ENCODE measurements at regions not wholly inside any gene's neighbourhood (a gene's known extent, or its start where the extent isn't known, plus 50 kb on each side); places are given as distances from the start of the nearest gene placed in this dataset.

GRCh38 chr6:131362070-131362469 lies 211.0 kb upstream of the ARG1 start:
- TF ChIP-seq, protein P1, sequence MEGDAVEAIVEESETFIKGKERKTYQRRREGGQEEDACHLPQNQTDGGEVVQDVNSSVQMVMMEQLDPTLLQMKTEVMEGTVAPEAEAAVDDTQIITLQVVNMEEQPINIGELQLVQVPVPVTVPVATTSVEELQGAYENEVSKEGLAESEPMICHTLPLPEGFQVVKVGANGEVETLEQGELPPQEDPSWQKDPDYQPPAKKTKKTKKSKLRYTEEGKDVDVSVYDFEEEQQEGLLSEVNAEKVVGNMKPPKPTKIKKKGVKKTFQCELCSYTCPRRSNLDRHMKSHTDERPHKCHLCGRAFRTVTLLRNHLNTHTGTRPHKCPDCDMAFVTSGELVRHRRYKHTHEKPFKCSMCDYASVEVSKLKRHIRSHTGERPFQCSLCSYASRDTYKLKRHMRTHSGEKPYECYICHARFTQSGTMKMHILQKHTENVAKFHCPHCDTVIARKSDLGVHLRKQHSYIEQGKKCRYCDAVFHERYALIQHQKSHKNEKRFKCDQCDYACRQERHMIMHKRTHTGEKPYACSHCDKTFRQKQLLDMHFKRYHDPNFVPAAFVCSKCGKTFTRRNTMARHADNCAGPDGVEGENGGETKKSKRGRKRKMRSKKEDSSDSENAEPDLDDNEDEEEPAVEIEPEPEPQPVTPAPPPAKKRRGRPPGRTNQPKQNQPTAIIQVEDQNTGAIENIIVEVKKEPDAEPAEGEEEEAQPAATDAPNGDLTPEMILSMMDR (optimal IDR thresholded peaks at IDR 0.05 in 1 of 3, IDR thresholded peaks at IDR 0.05 in 1 of 3, conservative IDR thresholded peaks at IDR 0.05 in 1 of 3; ENCODE audit: extremely low read depth in 1 of 3, insufficient read depth in 2 of 3, low read length in 3 of 3), result no peak
- no peak for TF ChIP-seq EZH2 (IDR thresholded peaks at IDR 0.05; ENCODE audit: low read length)
